GM18507 (cell line): ENCODE measurements at regions not wholly inside any gene's neighbourhood (a gene's known extent, or its start where the extent isn't known, plus 50 kb on each side); places are given as distances from the start of the nearest gene placed in this dataset.
"Not testable (repeated sequence)": the region's sequence is repeated elsewhere in the genome, so short reads cannot be mapped to it uniquely, and the experiment has no call there.

Experiments used
- DNase-seq: peaks from one replicate; pipeline ENCODE4 v3.0.0; 2011; ENCODE audit warnings: low read depth; ENCODE audit not compliant: insufficient read length; ENCODE audit errors: extremely low spot score
- FAIRE-seq: peaks from 2 replicates; lab custom pipeline; 2011; peaks lifted over from hg19 to GRCh38; lab: Jason Lieb, UNC

- peak; percentile 69 for FAIRE-seq
These were observed 101.3 kb downstream of the AKAP11 start for GRCh38 chr13:42373048-42373812.

GRCh38 chr13:42375663-42376062, 103.7 kb downstream of the AKAP11 start:
- DNase-seq (no peak), FAIRE-seq (peak; percentile 21)

More at GRCh38 chr13:42373048-42373812, 101.3 kb downstream of the AKAP11 start:
- DNase-seq = no peak

DNA sequence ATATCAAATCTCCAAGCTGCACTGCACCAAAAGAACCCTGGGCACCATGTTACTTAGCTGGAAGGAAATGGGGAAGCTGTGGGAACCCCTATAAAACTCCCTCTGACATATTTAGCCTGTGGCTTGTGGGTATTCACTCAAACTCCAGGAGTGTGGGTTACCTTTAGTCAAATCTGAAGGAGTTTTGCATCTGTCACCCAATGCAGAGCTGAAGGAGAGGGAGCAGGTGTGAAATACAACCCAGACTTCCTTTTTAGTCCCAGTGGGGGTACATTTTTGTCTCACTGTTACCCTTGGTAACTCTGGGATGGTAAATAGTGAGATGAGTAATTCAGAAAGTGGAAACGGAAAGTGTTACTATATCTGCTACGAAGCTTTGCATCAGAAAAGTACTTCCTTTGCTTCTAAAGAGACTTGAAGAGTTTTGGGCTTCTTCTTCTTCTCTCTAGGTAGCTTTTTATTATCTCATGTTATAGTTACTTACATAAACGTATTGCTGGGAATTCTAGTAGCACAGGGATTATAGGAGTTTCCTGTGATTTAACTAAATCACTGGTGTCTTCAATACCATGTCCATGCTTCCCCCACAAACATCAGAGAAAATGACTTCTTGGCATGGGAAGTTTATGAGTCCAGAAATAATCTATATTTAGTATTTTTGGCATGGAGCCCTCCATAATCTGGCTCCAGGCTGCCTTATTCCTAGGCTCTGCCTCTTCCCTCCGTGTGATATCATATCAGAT, 105.9 kb downstream of the AKAP11 start:
- peak; percentile 100 for FAIRE-seq
- peak; percentile 54 for DNase-seq

DNA sequence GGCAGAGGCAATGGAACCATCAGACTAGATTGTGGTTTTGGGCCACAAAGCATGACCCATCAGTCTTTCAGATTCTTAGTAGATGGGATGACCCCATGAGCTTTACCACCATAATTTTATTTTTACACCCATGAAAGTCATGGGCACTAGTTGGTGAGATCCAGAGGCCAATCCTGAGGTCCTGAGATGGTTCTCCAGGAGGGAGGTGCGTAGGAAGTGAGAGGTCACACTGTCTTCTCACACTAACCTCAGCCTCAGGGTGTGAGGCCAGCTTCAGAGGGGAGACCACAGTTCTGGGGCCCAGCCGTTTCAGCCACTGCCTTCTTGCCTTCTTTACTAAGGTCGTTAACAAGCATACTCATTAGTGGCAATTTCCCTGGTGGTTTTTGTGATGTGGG, 106.4 kb downstream of the AKAP11 start:
- DNase-seq = no peak
- FAIRE-seq = no peak

- FAIRE-seq (peak; percentile 44), DNase-seq (no peak)
These were observed 107.3 kb downstream of the AKAP11 start for GRCh38 chr13:42379241-42379640.

GRCh38 chr13:42380420-42381164, 108.6 kb downstream of the AKAP11 start:
- FAIRE-seq (peak; percentile 99), DNase-seq (no peak)

DNA sequence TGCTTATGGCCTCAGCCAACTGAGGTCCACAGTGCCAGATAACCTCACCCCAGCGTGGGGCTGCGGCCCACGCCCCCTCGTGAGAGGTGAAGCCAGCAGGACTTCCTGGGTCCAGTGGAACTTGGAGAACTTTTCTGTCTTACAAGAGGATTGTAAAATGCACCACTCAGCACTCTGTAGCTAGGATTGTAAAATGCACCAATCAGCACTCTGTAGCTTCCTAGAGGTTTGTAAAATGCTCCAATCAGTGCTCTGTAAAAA, 109.1 kb downstream of the AKAP11 start:
- DNase-seq (no peak), FAIRE-seq (no peak)

GRCh38 chr13:42381426-42381825, 109.5 kb downstream of the AKAP11 start:
- FAIRE-seq, DNase-seq: not testable (repeated sequence)

DNA sequence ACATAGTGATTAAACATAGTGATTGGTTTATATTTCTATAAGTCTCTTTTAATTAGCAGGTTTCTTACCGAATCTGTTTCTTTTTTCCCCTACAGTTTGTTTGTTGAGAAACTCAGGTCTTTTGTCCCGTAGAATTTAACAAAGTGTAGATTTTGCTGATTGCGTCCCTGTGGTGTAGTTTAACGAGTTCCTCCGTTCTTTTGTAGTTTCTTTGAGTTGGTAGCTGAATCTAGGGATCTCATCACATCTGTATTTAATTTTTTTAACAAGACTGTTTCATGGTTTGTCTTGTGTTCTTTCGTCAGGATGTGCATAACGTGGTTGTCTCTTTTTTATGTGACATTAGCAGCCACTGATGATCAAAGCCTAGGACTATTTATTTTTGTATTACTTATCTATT, 111.1 kb downstream of the AKAP11 start:
- FAIRE-seq (no peak), DNase-seq (no peak)

DNA sequence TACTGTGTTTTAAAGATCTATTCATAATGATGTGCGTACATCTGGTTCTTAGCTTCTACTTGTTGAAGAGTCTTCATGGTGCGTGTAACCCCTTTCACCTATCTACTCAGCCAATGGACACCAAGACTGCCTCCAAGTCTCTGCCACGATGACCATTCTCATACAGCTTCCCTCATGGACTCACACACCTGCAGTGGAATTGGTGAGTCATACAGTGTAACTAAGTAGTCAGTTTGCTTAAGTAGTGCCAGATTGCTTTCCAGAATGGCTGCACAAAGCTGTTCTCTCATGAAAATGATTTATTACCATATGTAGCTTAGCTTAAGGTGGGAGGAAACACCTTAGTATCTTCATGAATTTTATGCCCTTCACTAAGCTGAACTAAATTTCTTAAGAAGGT, 112.3 kb downstream of the AKAP11 start:
- no peak for DNase-seq
- no peak for FAIRE-seq

- no peak for FAIRE-seq
- DNase-seq = no peak
These were observed 116.4 kb downstream of the AKAP11 start for GRCh38 chr13:42388326-42388725.

- DNase-seq = no peak
These were observed 117.1 kb downstream of the AKAP11 start for GRCh38 chr13:42389041-42389440.

GRCh38 chr13:42392180-42392579, 120.2 kb downstream of the AKAP11 start:
- DNase-seq = no peak
- no peak for FAIRE-seq

More at GRCh38 chr13:42389041-42389440, 117.1 kb downstream of the AKAP11 start:
- FAIRE-seq = no peak

GRCh38 chr13:42392716-42393572, 121.0 kb downstream of the AKAP11 start:
- DNase-seq (no peak), FAIRE-seq (peak; percentile 95)

DNA sequence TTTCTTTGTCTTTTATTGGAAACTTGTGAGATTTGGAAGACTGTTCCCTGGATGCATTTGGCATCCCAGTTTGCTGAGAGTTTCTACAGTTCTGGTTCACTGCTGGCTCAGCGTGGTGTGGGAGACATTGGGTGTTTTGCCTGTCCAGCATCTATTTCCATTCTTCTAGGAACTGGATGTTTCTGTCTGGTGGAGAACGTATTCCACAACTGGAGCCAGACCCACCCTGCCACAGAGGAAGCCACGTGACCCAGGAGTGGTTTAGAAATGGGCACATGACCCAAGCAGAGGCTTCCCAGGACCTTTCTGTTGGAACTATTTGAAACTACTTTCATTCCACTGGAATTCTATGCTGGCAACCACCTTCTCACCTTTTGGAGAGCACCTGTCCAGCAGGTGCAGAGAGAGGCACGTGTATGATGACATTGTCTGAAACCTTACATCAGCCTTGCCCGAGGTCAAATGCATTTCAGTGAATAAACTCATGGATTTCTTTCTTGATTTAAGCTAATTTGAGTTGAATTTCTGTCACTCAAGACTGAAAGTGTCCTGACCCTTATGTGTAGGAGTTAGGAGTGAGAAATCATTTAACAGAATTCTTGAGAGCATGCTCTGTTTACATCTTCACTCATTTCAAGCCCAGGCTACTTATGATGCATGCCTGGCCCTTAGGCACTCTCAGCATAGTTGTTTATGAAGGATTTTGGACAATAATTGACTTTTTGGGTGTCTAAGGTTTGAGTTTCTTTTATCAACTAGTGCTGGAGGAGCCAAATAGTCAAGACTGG, 121.8 kb downstream of the AKAP11 start:
- no peak for DNase-seq
- FAIRE-seq = peak; percentile 81

DNA sequence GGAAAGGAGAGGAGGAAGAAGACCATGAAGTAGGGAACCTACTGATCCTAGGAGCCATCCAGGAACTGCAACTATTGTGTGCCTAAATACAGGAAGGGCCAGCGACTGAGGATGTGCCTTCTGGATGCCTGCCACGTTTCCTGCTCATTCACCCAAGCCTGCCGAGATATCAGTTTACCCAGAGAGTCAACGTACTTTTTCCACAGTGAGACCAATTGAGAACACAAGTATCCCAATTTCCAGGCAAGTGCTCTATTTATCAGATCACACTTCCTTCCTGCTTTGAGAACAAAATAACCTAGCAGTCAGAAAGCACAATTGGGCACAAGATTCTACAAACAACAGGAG, 122.4 kb downstream of the AKAP11 start:
- no peak for DNase-seq
- FAIRE-seq = no peak

GRCh38 chr13:42394711-42395085, 122.7 kb downstream of the AKAP11 start:
- FAIRE-seq (peak; percentile 72), DNase-seq (no peak)

- FAIRE-seq = no peak
- DNase-seq = no peak
These were observed 123.3 kb downstream of the AKAP11 start for GRCh38 chr13:42395086-42395821.
